A549 (cell line): ENCODE measurements at regions not wholly inside any gene's neighbourhood (a gene's known extent, or its start where the extent isn't known, plus 50 kb on each side); places are given as distances from the start of the nearest gene placed in this dataset.

Source experiments
- ATAC-seq, 2 experiments: fragments of 200-7000 bp in 1 of 2; fragments of >200 bp in 1 of 2; cut with Nextera tagmentation in 1 of 2; cut with Tn5 transposase in 1 of 2; 3 replicates each; pipeline versions ENCODE4 v1.8.0 to v1.9.1; 2018 to 2020; ENCODE audit warnings: mild to moderate bottlenecking in 1 of 2, moderate library complexity in 1 of 2
- CTCF ChIA-PET: fragments of 300-600 bp; sonication (Branson Sonifier 250); formaldehyde crosslinking; extraction: SDS; loops from one replicate; lab custom pipeline; 2021; ENCODE audit warnings: antibody characterized with exemption, inconsistent platforms; lab: Yijun Ruan, JAX
- POLR2A ChIA-PET: fragments of 350-600 bp; formaldehyde crosslinking; extraction: SDS; loops from one replicate; lab custom pipeline; 2021; ENCODE audit warnings: antibody characterized with exemption, inconsistent platforms; lab: Yijun Ruan, JAX
- DNase-seq, 2 experiments: peaks; one replicate each; pipeline versions ENCODE4 v3.0.0 to v3.0.0-alpha.2; 2011 to 2016; ENCODE audit warnings: low read depth in 1 of 2, low spot score in 1 of 2
- FAIRE-seq: peaks from 2 replicates; lab custom pipeline; 2011; peaks lifted over from hg19 to GRCh38; lab: Jason Lieb, UNC
- H3K27ac ChIP-seq, 2 experiments: fragments of >200 bp; sonication (Bioruptor Twin); formaldehyde crosslinking; 3 replicates each; pipeline ENCODE4 v1.5.1; 2016 to 2017
- H3K4me1 ChIP-seq: fragments of >200 bp; sonication (Bioruptor Twin); formaldehyde crosslinking; 3 replicates; pipeline ENCODE4 v1.6.1; 2016
- H3K4me2 ChIP-seq: fragments of >200 bp; sonication (Bioruptor Twin); formaldehyde crosslinking; 3 replicates; pipeline ENCODE4 v1.6.1; 2016
- H3K4me3 ChIP-seq: fragments of >200 bp; sonication (Bioruptor Twin); formaldehyde crosslinking; 3 replicates; pipeline ENCODE4 v1.5.1; 2016
- H3K9me3 ChIP-seq: fragments of >200 bp; sonication (Bioruptor Twin); formaldehyde crosslinking; 3 replicates; pipeline ENCODE4 v1.6.1; 2016
- ATOH8 ChIP-seq: fragments of 250-450 bp; sonication (Bioruptor Pico); IDR thresholded peaks from 2 replicates; pipeline ENCODE4 v1.5.0; 2020; ENCODE audit warnings: low read depth, mild to moderate bottlenecking, moderate library complexity
- CBX8 ChIP-seq: fragments of 200-600 bp; sonication (generic); IDR thresholded peaks from 2 replicates; pipeline ENCODE4 v1.6.1; 2016
- CHD2 ChIP-seq: fragments of 150-350 bp; IDR thresholded peaks from 2 replicates; pipeline ENCODE4 v1.6.1; 2014; ENCODE audit warnings: low read length; ENCODE audit not compliant: partially characterized antibody
- E2F6 ChIP-seq: IDR thresholded peaks from 2 replicates; pipeline ENCODE4 v1.6.1; 2012; ENCODE audit warnings: low read depth, borderline replicate concordance
- EHF ChIP-seq: fragments of 250-450 bp; sonication (Bioruptor Pico); IDR thresholded peaks from 2 replicates; pipeline ENCODE4 v1.5.0; 2020; ENCODE audit warnings: mild to moderate bottlenecking
- EHMT2 ChIP-seq: fragments of 200-600 bp; sonication (generic); IDR thresholded peaks from 2 replicates; pipeline ENCODE4 v1.6.1; 2016; ENCODE audit warnings: antibody characterized with exemption, low read depth, mild to moderate bottlenecking, moderate library complexity
- ESRRA ChIP-seq: fragments of 150-350 bp; IDR thresholded peaks from 2 replicates; pipeline ENCODE4 v1.6.1; 2014; ENCODE audit warnings: mild to moderate bottlenecking, low read length, borderline replicate concordance
- FOSL2 ChIP-seq, 2 experiments: fragments of 450-650 bp in 1 of 2; fragments of >200 bp in 1 of 2; sonication (Bioruptor Twin) in 1 of 2; formaldehyde crosslinking; IDR thresholded peaks; 2 replicates each; pipeline versions ENCODE4 v1.5.0 to v1.6.1; 2016 to 2020; ENCODE audit warnings: mild to moderate bottlenecking in 1 of 2, moderate library complexity in 1 of 2
- HOXA7 ChIP-seq: fragments of 250-450 bp; sonication (Bioruptor Pico); IDR thresholded peaks from 2 replicates; pipeline ENCODE4 v1.5.0; 2020; ENCODE audit warnings: mild to moderate bottlenecking, moderate library complexity
- HOXB13 ChIP-seq: fragments of 250-450 bp; sonication (Bioruptor Pico); IDR thresholded peaks from 2 replicates; pipeline ENCODE4 v1.5.0; 2020; ENCODE audit warnings: low read depth, mild to moderate bottlenecking, moderate library complexity
- KDM5A ChIP-seq: fragments of 200-600 bp; sonication (generic); IDR thresholded peaks from 2 replicates; pipeline ENCODE4 v1.6.1; 2016; ENCODE audit warnings: antibody characterized with exemption, mild to moderate bottlenecking
- MAFK ChIP-seq: fragments of 450-650 bp; IDR thresholded peaks from 2 replicates; pipeline ENCODE4 v1.6.1; 2014; ENCODE audit not compliant: partially characterized antibody
- MAZ ChIP-seq: fragments of 150-350 bp; IDR thresholded peaks from 2 replicates; pipeline ENCODE4 v1.6.1; 2014; ENCODE audit warnings: antibody characterized with exemption, low read depth, low read length, borderline replicate concordance
- PHF8 ChIP-seq: fragments of 200-600 bp; sonication (generic); IDR thresholded peaks from 2 replicates; pipeline ENCODE4 v1.6.1; 2016; ENCODE audit warnings: low read depth, mild to moderate bottlenecking, antibody characterized with exemption, moderate library complexity, borderline replicate concordance
- POLR2A ChIP-seq: IDR thresholded peaks from 2 replicates; pipeline ENCODE4 v1.6.1; 2012; ENCODE audit warnings: mild to moderate bottlenecking, low read length
- RAD21 ChIP-seq, 2 experiments: fragments of >200 bp in 1 of 2; sonication (Bioruptor Twin) in 1 of 2; formaldehyde crosslinking in 1 of 2; IDR thresholded peaks in 1 of 2; conservative IDR thresholded peaks in 1 of 2; 2 replicates in 1 of 2; 3 replicates in 1 of 2; pipeline ENCODE4 v1.6.1; 2012 to 2018; ENCODE audit warnings: inconsistent platforms in 1 of 2
- REST ChIP-seq: fragments of 200-600 bp; sonication (generic); IDR thresholded peaks from 2 replicates; pipeline ENCODE4 v1.6.1; 2016; ENCODE audit warnings: antibody characterized with exemption, mild to moderate bottlenecking, moderate library complexity
- RFX5 ChIP-seq: fragments of 450-650 bp; IDR thresholded peaks from 2 replicates; pipeline ENCODE4 v1.7.1; 2014; ENCODE audit warnings: antibody characterized with exemption, mild to moderate bottlenecking, moderate library complexity
- TP53 ChIP-seq: fragments of 250-450 bp; sonication (Bioruptor Pico); IDR thresholded peaks from 2 replicates; pipeline ENCODE4 v1.5.0; 2021; ENCODE audit warnings: mild to moderate bottlenecking, moderate library complexity
- ZFP36 ChIP-seq: fragments of 450-650 bp; IDR thresholded peaks from 2 replicates; pipeline ENCODE4 v1.6.1; 2014; ENCODE audit warnings: borderline replicate concordance; ENCODE audit not compliant: partially characterized antibody
- WGBS: methylation state at CpG from one replicate; pipeline ENCODE4 v1.1.6; 2017; ENCODE audit errors: missing lambda C conversion rate; 5-methylcytosine and 5-hydroxymethylcytosine counted together
- TF ChIP-seq, protein P1 (sequence below): fragments of >200 bp; sonication (Bioruptor Twin); formaldehyde crosslinking; IDR thresholded peaks from 3 replicates; pipeline ENCODE4 v1.6.1; 2016
- TF ChIP-seq, protein P2 (sequence below): fragments of 150-350 bp; IDR thresholded peaks from 2 replicates; pipeline ENCODE4 v1.6.1; 2014; ENCODE audit warnings: low read depth, mild to moderate bottlenecking, low read length
- TF ChIP-seq, protein P3 (sequence below): IDR thresholded peaks from 2 replicates; pipeline ENCODE4 v1.6.1; 2012

GRCh38 chr13:74511523-74511922, 377.3 kb upstream of the KLF12 start:
- Histone ChIP-seq H3K9me3 (no peaks in the 10 kb centered on the region), H3K4me1 (no peaks in the 10 kb centered on the region), H3K4me3 (no peak overlapping the region), H3K27ac (no peak overlapping the region), H3K4me2 (no peak overlapping the region)
- TF ChIP-seq, protein P1, sequence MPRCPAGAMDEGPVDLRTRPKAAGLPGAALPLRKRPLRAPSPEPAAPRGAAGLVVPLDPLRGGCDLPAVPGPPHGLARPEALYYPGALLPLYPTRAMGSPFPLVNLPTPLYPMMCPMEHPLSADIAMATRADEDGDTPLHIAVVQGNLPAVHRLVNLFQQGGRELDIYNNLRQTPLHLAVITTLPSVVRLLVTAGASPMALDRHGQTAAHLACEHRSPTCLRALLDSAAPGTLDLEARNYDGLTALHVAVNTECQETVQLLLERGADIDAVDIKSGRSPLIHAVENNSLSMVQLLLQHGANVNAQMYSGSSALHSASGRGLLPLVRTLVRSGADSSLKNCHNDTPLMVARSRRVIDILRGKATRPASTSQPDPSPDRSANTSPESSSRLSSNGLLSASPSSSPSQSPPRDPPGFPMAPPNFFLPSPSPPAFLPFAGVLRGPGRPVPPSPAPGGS, result no peak
- no peak for TF ChIP-seq POLR2A
- no peak for TF ChIP-seq RFX5
- no peak for TF ChIP-seq EHMT2
- no peak for TF ChIP-seq ATOH8 (CRISPR knock-in tag)
- TF ChIP-seq ZFP36, result no peak
- no peak for TF ChIP-seq TP53
- no peak for TF ChIP-seq FOSL2 (IDR thresholded peaks at IDR 0.05)
- TF ChIP-seq FOSL2 (CRISPR knock-in tag; IDR thresholded peaks at IDR 0.05), result no peak
- TF ChIP-seq E2F6, result no peak
- FAIRE-seq (no peak), DNase-seq (no peak), ATAC-seq (no peak)
- WGBS, result 43% methylated on average over 3 of the region's 3 CpGs
- ChIA-PET POLR2A (no interaction called here), CTCF (no interaction called here)

GRCh38 chr13:74487091-74487722, 353.0 kb upstream of the KLF12 start:
- 25% methylated on average over 3 of the region's 3 CpGs for WGBS
- no peak for FAIRE-seq
- Histone ChIP-seq H3K9me3 (no peaks in the 10 kb centered on the region), H3K4me3 (no peak overlapping the region), H3K4me1 (no peaks in the 10 kb centered on the region), H3K4me2 (no peak overlapping the region), H3K27ac (no peak overlapping the region)
- TF ChIP-seq EHF (CRISPR knock-in tag), result no peak
- TF ChIP-seq RAD21 (conservative IDR thresholded peaks at IDR 0.05 in 1 of 2, IDR thresholded peaks at IDR 0.05 in 1 of 2), result no peak
- TF ChIP-seq MAFK, result no peak
- TF ChIP-seq FOSL2 (IDR thresholded peaks at IDR 0.05), result no peak
- TF ChIP-seq FOSL2 (CRISPR knock-in tag; IDR thresholded peaks at IDR 0.05), result no peak
- TF ChIP-seq CHD2, result no peak
- no peak for TF ChIP-seq HOXA7 (CRISPR knock-in tag)
- TF ChIP-seq MAZ, result no peak
- TF ChIP-seq ZFP36, result no peak
- TF ChIP-seq, protein P2, sequence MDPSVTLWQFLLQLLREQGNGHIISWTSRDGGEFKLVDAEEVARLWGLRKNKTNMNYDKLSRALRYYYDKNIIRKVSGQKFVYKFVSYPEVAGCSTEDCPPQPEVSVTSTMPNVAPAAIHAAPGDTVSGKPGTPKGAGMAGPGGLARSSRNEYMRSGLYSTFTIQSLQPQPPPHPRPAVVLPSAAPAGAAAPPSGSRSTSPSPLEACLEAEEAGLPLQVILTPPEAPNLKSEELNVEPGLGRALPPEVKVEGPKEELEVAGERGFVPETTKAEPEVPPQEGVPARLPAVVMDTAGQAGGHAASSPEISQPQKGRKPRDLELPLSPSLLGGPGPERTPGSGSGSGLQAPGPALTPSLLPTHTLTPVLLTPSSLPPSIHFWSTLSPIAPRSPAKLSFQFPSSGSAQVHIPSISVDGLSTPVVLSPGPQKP, result no peak
- no peak for DNase-seq
- no peak for ATAC-seq
- ChIA-PET CTCF (no interaction called here), POLR2A (no interaction called here)

DNA sequence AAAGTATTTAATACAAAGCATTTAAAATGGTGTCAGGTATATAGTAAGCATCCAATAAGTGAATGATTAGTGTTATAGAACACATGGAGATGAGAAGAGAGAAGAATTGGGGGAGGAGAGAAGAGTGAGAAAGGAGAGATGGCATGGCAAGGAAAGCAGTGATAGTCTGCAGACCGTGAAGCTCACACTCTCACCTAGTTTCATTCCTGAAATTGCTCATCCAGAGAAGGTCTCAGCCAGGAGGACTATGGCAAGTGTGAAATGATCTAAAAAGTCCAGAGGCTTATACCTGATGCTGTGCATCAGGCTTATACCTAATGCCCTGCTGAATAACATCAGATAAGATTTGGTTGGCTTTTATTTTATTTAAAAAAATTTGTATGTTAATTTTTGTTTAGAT, 351.6 kb upstream of the KLF12 start:
- no peak overlapping the region for H3K4me3 ChIP-seq
- no peak for ATAC-seq
- H3K4me1 ChIP-seq, result no peaks in the 10 kb centered on the region
- POLR2A ChIA-PET, result no interaction called here
- 4% methylated on average over 1 of the region's 1 CpG for WGBS
- no peak overlapping the region for H3K4me2 ChIP-seq
- CTCF ChIA-PET, result no interaction called here
- H3K9me3 ChIP-seq, result no peaks in the 10 kb centered on the region
- DNase-seq, result no peak
- H3K27ac ChIP-seq, result no peak overlapping the region
- no peak for FAIRE-seq
- TF ChIP-seq EHF (CRISPR knock-in tag), result no peak
- TF ChIP-seq, protein P3, sequence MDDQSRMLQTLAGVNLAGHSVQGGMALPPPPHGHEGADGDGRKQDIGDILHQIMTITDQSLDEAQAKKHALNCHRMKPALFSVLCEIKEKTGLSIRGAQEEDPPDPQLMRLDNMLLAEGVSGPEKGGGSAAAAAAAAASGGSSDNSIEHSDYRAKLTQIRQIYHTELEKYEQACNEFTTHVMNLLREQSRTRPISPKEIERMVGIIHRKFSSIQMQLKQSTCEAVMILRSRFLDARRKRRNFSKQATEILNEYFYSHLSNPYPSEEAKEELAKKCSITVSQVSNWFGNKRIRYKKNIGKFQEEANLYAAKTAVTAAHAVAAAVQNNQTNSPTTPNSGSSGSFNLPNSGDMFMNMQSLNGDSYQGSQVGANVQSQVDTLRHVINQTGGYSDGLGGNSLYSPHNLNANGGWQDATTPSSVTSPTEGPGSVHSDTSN, result no peak
- TF ChIP-seq, protein P1, result no peak
- TF ChIP-seq REST, result no peak
- no peak for TF ChIP-seq PHF8
- no peak for TF ChIP-seq HOXB13 (CRISPR knock-in tag)
- no peak for TF ChIP-seq MAFK
- TF ChIP-seq KDM5A, result no peak
- TF ChIP-seq CBX8, result no peak
- TF ChIP-seq ESRRA, result no peak
- no peak for TF ChIP-seq HOXA7 (CRISPR knock-in tag)
